ENCODE measurements at regions not wholly inside any gene's neighbourhood (a gene's known extent, or its start where the extent isn't known, plus 50 kb on each side); places are given as distances from the start of the nearest gene placed in this dataset.

- H3K27ac ChIP-seq (ENCODE audit: extremely low read depth, low read depth, low read length) = no peak overlapping the region
- CTCF ChIA-PET = interaction anchor here (0.7 kb wide), 1 partner anchor 149 kb away, joined by 3 read pairs; no protein-coding TSS in a partner anchor
- no peaks in the 10 kb centered on the region for H3K4me1 ChIP-seq (ENCODE audit: control insufficient read depth, insufficient read depth, low read length)
- H3K36me3 ChIP-seq (ENCODE audit: control insufficient read depth in 2 of 2, insufficient read depth in 1 of 2, low read length in 2 of 2) = no peaks in the 10 kb centered on the region
- H3K4me3 ChIP-seq (ENCODE audit: low read depth, low read length) = no peak overlapping the region
- no peak for TF ChIP-seq KLF17 (tag by site-specific recombination; IDR thresholded peaks at IDR 0.05)
- TF ChIP-seq GLIS2 (tag by site-specific recombination; IDR thresholded peaks at IDR 0.05) = no peak
- no peak for TF ChIP-seq YY2 (tag by site-specific recombination; IDR thresholded peaks at IDR 0.05)
- TF ChIP-seq MYNN (tag by site-specific recombination; IDR thresholded peaks at IDR 0.05; ENCODE audit: borderline replicate concordance) = no peak
- no peak for TF ChIP-seq ZNF202 (tag by site-specific recombination; IDR thresholded peaks at IDR 0.05; ENCODE audit: borderline replicate concordance)
- no peak for TF ChIP-seq ZNF664 (tag by site-specific recombination; IDR thresholded peaks at IDR 0.05)
- POLR2A ChIA-PET = no interaction called here
- H3K9me3 ChIP-seq (ENCODE audit: control insufficient read depth, insufficient read depth, low read depth, low read length) = no peaks in the 10 kb centered on the region
Observed at GRCh38 chr2:226020176-226020575, 620.7 kb downstream of the NYAP2 start.

- Histone ChIP-seq H3K9me3 (ENCODE audit: control insufficient read depth, insufficient read depth, low read depth, low read length) (no peaks in the 10 kb centered on the region), H3K36me3 (ENCODE audit: control insufficient read depth in 2 of 2, insufficient read depth in 1 of 2, low read length in 2 of 2) (no peaks in the 10 kb centered on the region), H3K27ac (ENCODE audit: extremely low read depth, low read depth, low read length) (no peak overlapping the region), H3K4me1 (ENCODE audit: control insufficient read depth, insufficient read depth, low read length) (no peaks in the 10 kb centered on the region), H3K4me3 (ENCODE audit: low read depth, low read length) (no peak overlapping the region)
- POLR2A ChIA-PET = no interaction called here
- TF ChIP-seq HIC1 (tag by site-specific recombination; IDR thresholded peaks at IDR 0.05) (no peak), ZNF585B (tag by site-specific recombination; IDR thresholded peaks at IDR 0.05) (peak; percentile 71), ZIC2 (tag by site-specific recombination; IDR thresholded peaks at IDR 0.05) (no peak)
- CTCF ChIA-PET = no interaction called here
Observed at GRCh38 chr2:226018641-226019040, 619.1 kb downstream of the NYAP2 start.

GRCh38 chr2:226017537-226017936 lies 618.0 kb downstream of the NYAP2 start:
- Histone ChIP-seq H3K36me3 (ENCODE audit: control insufficient read depth in 2 of 2, insufficient read depth in 1 of 2, low read length in 2 of 2) (no peaks in the 10 kb centered on the region), H3K9me3 (ENCODE audit: control insufficient read depth, insufficient read depth, low read depth, low read length) (no peaks in the 10 kb centered on the region)
- TF ChIP-seq ZFP37 (tag by site-specific recombination; IDR thresholded peaks at IDR 0.05) (no peak), BCL11B (tag by site-specific recombination; IDR thresholded peaks at IDR 0.05; ENCODE audit: low read depth) (no peak), ZFP69B (tag by site-specific recombination; IDR thresholded peaks at IDR 0.05) (no peak), ZNF18 (tag by site-specific recombination; IDR thresholded peaks at IDR 0.05) (no peak), GFI1B (tag by site-specific recombination; IDR thresholded peaks at IDR 0.05) (no peak), ZSCAN5A (tag by site-specific recombination; IDR thresholded peaks at IDR 0.05) (no peak), ZNF274 (IDR thresholded peaks at IDR 0.05; ENCODE audit: low read length) (no peak), ZNF274 (tag by site-specific recombination; IDR thresholded peaks at IDR 0.05; ENCODE audit: borderline replicate concordance) (no peak), GLI4 (tag by site-specific recombination; IDR thresholded peaks at IDR 0.05) (no peak), ZNF548 (tag by site-specific recombination; IDR thresholded peaks at IDR 0.05) (no peak), ZIC2 (tag by site-specific recombination; IDR thresholded peaks at IDR 0.05) (no peak), ZNF513 (tag by site-specific recombination; IDR thresholded peaks at IDR 0.05) (no peak), ZFP41 (tag by site-specific recombination; IDR thresholded peaks at IDR 0.05; ENCODE audit: borderline replicate concordance) (no peak), ZNF626 (tag by site-specific recombination; IDR thresholded peaks at IDR 0.05) (no peak)

More at GRCh38 chr2:226017537-226017936, 618.0 kb downstream of the NYAP2 start:
- H3K4me1 ChIP-seq (ENCODE audit: control insufficient read depth, insufficient read depth, low read length) = no peaks in the 10 kb centered on the region
- no peak overlapping the region for H3K27ac ChIP-seq (ENCODE audit: extremely low read depth, low read depth, low read length)
- ChIA-PET CTCF (no interaction called here), POLR2A (no interaction called here)
- H3K4me3 ChIP-seq (ENCODE audit: low read depth, low read length) = no peak overlapping the region
